Prostate gland (tissue), 2 donors: ENCODE measurements at regions not wholly inside any gene's neighbourhood (a gene's known extent, or its start where the extent isn't known, plus 50 kb on each side); places are given as distances from the start of the nearest gene placed in this dataset.
A peak's percentile ranks its signal among the peaks of the same experiment; 100 is the strongest.

ENCODE experiments used
- DNase-seq: peaks from one replicate; pipeline ENCODE4 v3.0.0-alpha.2; 2019; ENCODE audit warnings: low spot score
- H3K27ac ChIP-seq, 2 donors: fragments of 200-600 bp; sonication (generic); 2 replicates each; pipeline ENCODE4 v1.5.1; 2017 to 2019
- H3K27me3 ChIP-seq: fragments of 200-600 bp; sonication (generic); replicated peaks from 2 replicates; pipeline ENCODE4 v1.5.1; 2019; ENCODE audit not compliant: insufficient read depth
- H3K36me3 ChIP-seq, 2 donors: fragments of 200-600 bp; sonication (generic); 1 replicate in 1 of 2; 2 replicates in 1 of 2; pipeline versions ENCODE4 v1.5.1 to v1.8.1; 2017 to 2019
- H3K4me1 ChIP-seq: fragments of 200-600 bp; sonication (generic); replicated peaks from 2 replicates; pipeline ENCODE4 v1.5.1; 2019
- H3K4me3 ChIP-seq, 2 donors: fragments of 200-600 bp; sonication (generic); 2 replicates each; pipeline ENCODE4 v1.5.1; 2017 to 2019
- H3K9me3 ChIP-seq: fragments of 200-600 bp; sonication (generic); 2 replicates; pipeline ENCODE4 v1.5.1; 2017
- POLR2A ChIP-seq: fragments of 450-650 bp; IDR thresholded peaks from one replicate; pipeline ENCODE4 v1.6.1; 2016; ENCODE audit warnings: antibody characterized with exemption, mild to moderate bottlenecking
- POLR2AphosphoS5 ChIP-seq: sonication (generic); formaldehyde crosslinking; IDR thresholded peaks from one replicate; pipeline ENCODE4 v1.6.1; 2017; ENCODE audit warnings: antibody characterized with exemption
- WGBS: methylation state at CpG from one replicate; pipeline ENCODE4 v1.1.5; 2018; 5-methylcytosine and 5-hydroxymethylcytosine counted together
- intact Hi-C: fragments of 100-400 bp; cut with DNase I; formaldehyde crosslinking; loops from one replicate; pipeline ENCODE4 v1.14.2; 2022
- TF ChIP-seq, protein P1 (sequence below), 4 experiments: fragments of 200-600 bp in 2 of 4; fragments of 450-650 bp in 2 of 4; sonication (generic) in 2 of 4; IDR thresholded peaks; 1 replicate in 3 of 4; 2 replicates in 1 of 4; pipeline ENCODE4 v1.5.1; 2016 to 2019; ENCODE audit warnings: antibody characterized with exemption in 4 of 4, mild to moderate bottlenecking in 2 of 4, moderate library complexity in 2 of 4

DNA sequence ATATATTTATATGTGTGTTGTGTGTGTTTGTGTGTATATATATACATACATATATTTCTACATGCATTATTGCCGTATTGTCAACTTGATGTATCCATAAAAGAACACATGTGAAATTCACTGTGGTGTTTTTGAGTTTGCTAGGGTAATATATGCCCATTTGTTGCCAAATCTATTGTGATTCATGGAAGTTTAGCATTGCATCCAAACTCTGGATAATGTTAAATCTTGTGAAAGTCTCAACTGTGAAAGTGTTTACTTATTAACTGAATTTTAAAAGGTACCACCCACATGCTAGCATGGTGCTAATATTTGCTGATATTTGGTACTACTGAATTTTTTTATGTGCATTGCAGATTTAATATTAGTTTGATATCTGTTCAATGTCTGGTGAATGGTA lies 96.6 kb upstream of the SLC8A1 start:
- H3K27me3 ChIP-seq = no peaks in the 10 kb centered on the region
- H3K4me3 ChIP-seq = no peak overlapping the region
- no peaks in the 10 kb centered on the region for H3K4me1 ChIP-seq
- TF ChIP-seq POLR2AphosphoS5 (no peak), POLR2A (no peak)
- TF ChIP-seq, protein P1, sequence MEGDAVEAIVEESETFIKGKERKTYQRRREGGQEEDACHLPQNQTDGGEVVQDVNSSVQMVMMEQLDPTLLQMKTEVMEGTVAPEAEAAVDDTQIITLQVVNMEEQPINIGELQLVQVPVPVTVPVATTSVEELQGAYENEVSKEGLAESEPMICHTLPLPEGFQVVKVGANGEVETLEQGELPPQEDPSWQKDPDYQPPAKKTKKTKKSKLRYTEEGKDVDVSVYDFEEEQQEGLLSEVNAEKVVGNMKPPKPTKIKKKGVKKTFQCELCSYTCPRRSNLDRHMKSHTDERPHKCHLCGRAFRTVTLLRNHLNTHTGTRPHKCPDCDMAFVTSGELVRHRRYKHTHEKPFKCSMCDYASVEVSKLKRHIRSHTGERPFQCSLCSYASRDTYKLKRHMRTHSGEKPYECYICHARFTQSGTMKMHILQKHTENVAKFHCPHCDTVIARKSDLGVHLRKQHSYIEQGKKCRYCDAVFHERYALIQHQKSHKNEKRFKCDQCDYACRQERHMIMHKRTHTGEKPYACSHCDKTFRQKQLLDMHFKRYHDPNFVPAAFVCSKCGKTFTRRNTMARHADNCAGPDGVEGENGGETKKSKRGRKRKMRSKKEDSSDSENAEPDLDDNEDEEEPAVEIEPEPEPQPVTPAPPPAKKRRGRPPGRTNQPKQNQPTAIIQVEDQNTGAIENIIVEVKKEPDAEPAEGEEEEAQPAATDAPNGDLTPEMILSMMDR (IDR thresholded peaks at IDR 0.05) = no peak
- H3K36me3 ChIP-seq = no peaks in the 10 kb centered on the region
- no peak overlapping the region for H3K27ac ChIP-seq
- 100% methylated on average over 1 of the region's 1 CpG for whole genome bisulfite sequencing
- no peak for DNase-seq
- intact Hi-C loops = no loop called here
- H3K9me3 ChIP-seq = no peaks in the 10 kb centered on the region

DNA sequence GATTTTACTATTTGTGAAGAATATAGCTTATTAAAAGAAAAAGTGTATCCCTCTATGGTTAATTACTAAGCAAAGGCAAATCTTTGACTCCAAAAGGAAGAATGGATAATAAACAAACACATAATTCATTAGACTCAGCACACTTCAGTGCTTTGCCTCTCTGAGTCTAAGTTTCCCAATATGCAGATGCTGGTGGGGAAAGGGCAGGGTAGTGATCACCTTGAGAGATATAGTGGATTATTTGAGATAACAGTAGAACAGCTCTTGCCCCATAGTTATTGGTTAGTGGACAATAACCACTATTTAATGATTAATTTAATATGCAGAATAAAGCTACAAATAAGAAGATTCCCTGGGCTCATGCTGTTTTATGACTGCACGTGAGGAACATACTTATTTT lies 98.2 kb upstream of the SLC8A1 start:
- Histone ChIP-seq H3K9me3 (no peaks in the 10 kb centered on the region), H3K27me3 (no peaks in the 10 kb centered on the region), H3K27ac (no peak overlapping the region), H3K4me3 (no peak overlapping the region), H3K36me3 (no peaks in the 10 kb centered on the region), H3K4me1 (no peaks in the 10 kb centered on the region)
- 67% methylated on average over 1 of the region's 1 CpG for WGBS
- no peak for DNase-seq
- intact Hi-C loops = loop anchor here (10.0 kb wide), 1 partner anchor 635 kb away; no protein-coding TSS in a partner anchor
- TF ChIP-seq POLR2AphosphoS5 = no peak
- TF ChIP-seq POLR2A = no peak
- TF ChIP-seq, protein P1 (IDR thresholded peaks at IDR 0.05) = no peak

DNA sequence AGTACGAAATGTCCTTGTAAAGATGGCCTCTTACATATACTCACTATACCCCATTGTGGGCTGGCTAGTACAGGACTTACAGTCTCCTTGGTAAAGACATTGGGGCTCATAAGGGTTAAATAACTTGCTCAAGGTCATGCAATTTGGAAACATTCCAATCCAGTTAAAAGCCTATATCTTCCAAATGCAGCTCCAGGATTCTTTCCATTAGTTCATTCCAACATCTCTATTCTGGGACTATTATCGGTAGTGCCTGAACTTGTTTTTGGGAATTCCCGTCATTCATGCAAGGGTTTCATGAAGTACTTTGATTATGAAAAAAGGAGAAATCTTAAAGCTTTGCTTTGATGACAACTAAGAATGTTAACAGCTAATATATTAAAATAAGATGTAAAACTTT lies 99.2 kb upstream of the SLC8A1 start:
- intact Hi-C loops = loop anchor here (10.0 kb wide), 1 partner anchor 636 kb away; no protein-coding TSS in a partner anchor
- Histone ChIP-seq H3K36me3 (no peaks in the 10 kb centered on the region), H3K27ac (no peak overlapping the region), H3K4me3 (no peak overlapping the region), H3K9me3 (no peaks in the 10 kb centered on the region), H3K4me1 (no peaks in the 10 kb centered on the region), H3K27me3 (no peaks in the 10 kb centered on the region)
- WGBS = 88% methylated on average over 3 of the region's 3 CpGs
- DNase-seq = no peak
- no peak for TF ChIP-seq POLR2AphosphoS5
- TF ChIP-seq POLR2A = no peak
- TF ChIP-seq, protein P1 (IDR thresholded peaks at IDR 0.05) = no peak

DNA sequence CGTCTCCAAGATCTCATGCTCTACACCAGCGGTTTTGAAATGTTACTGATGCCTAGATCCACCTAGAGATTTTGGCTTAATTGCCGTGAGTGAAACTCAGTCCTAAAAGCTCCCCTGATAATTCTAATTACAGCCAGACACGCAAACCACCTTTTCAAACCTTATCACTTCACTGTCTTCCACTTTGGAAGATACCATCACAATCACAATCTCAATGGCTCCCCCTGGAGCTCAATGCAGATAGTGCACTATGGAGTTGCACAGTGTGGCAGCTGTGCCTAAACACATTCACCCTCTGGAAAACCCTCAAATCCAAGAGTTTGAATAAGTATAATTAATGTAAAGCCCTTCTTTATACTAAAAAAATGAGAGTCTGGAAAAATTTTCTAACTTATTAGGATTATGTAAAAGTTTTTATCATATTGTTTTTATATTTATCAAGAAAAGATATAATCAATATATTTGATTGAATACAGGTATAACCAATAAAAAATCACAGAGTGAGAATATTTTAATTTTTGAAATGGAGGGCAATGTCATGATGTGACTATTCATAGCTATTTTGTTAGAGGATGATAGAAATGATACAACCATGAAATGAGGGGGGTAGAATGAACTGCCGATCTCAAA lies 102.9 kb upstream of the SLC8A1 start:
- Histone ChIP-seq H3K36me3 (no peaks in the 10 kb centered on the region), H3K9me3 (no peaks in the 10 kb centered on the region), H3K4me3 (no peak overlapping the region), H3K27me3 (no peaks in the 10 kb centered on the region), H3K27ac (no peak overlapping the region), H3K4me1 (no peaks in the 10 kb centered on the region)
- WGBS = 71% methylated on average over 5 of the region's 5 CpGs
- intact Hi-C loops = loop anchor here (10.0 kb wide), 1 partner anchor 640 kb away; no protein-coding TSS in a partner anchor
- peak; percentile 27 for DNase-seq
- TF ChIP-seq, protein P1 (IDR thresholded peaks at IDR 0.05) = peak in 3 of 4 experiments; percentile 59 to 66 (median 64)
- no peak for TF ChIP-seq POLR2AphosphoS5

DNA sequence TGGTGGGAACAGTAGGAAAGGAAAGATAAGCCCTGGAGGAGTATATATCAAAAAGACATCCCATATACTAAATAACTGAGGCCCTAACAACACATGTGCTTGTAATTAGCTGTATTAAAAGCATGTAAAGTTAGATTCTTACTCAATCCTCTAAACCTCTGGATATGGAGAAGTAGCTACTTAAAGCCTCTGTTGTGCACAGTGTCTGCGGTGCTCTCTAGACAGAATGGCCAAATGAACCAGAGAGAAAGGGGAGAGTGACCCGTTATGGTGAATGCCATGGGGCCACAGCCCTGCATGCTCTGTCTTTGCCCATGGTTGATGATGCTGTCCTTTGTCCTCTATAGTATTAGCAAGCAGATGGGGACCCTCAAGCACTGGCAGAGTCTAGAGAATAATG lies 104.4 kb upstream of the SLC8A1 start:
- intact Hi-C loops = loop anchor here (10.0 kb wide), 1 partner anchor 641 kb away; no protein-coding TSS in a partner anchor
- 68% methylated on average over 2 of the region's 2 CpGs for WGBS
- no peak for DNase-seq
- Histone ChIP-seq H3K4me1 (no peaks in the 10 kb centered on the region), H3K4me3 (no peak overlapping the region), H3K27ac (no peak overlapping the region), H3K27me3 (no peaks in the 10 kb centered on the region), H3K9me3 (no peaks in the 10 kb centered on the region), H3K36me3 (no peaks in the 10 kb centered on the region)
- TF ChIP-seq, protein P1 (IDR thresholded peaks at IDR 0.05) = no peak
- TF ChIP-seq POLR2A = no peak
- TF ChIP-seq POLR2AphosphoS5 = no peak
